DOHH2 (cell line): ENCODE measurements at regions not wholly inside any gene's neighbourhood (a gene's known extent, or its start where the extent isn't known, plus 50 kb on each side); places are given as distances from the start of the nearest gene placed in this dataset.

Source experiments
- H3F3A ChIP-seq: fragments of 200-600 bp; sonication (generic), shearing (Covaris generic); 2 replicates; pipeline ENCODE4 v1.6.0; 2016; ENCODE audit warnings: antibody characterized with exemption, mild to moderate bottlenecking; ENCODE audit not compliant: control insufficient read depth, insufficient read depth
- H3K27ac ChIP-seq: fragments of 200-600 bp; sonication (generic); 2 replicates; pipeline ENCODE4 v1.5.1; 2014; ENCODE audit warnings: low read depth, mild to moderate bottlenecking, low read length, moderate library complexity
- H3K27me3 ChIP-seq: fragments of 200-600 bp; sonication (generic); 2 replicates; pipeline ENCODE4 v1.6.1; 2014; ENCODE audit warnings: mild to moderate bottlenecking, low read length, mixed read lengths; ENCODE audit not compliant: control insufficient read depth
- H3K36me3 ChIP-seq: fragments of 200-600 bp; sonication (generic); 2 replicates; pipeline ENCODE4 v1.6.1; 2014; ENCODE audit warnings: mild to moderate bottlenecking, low read length, moderate library complexity, mixed read lengths; ENCODE audit not compliant: control insufficient read depth
- H3K4me1 ChIP-seq: fragments of 200-600 bp; sonication (generic); 2 replicates; pipeline ENCODE4 v1.6.1; 2014; ENCODE audit warnings: mild to moderate bottlenecking, low read length, mixed read lengths; ENCODE audit not compliant: control insufficient read depth
- H3K4me2 ChIP-seq: fragments of 200-600 bp; sonication (generic); 2 replicates; pipeline ENCODE4 v1.6.0; 2014; ENCODE audit warnings: mild to moderate bottlenecking, low read length, moderate library complexity
- H3K4me3 ChIP-seq: fragments of 200-600 bp; sonication (generic); 2 replicates; pipeline ENCODE4 v1.5.1; 2014; ENCODE audit warnings: mild to moderate bottlenecking, low read length, mixed read lengths
- H3K79me2 ChIP-seq: fragments of 200-600 bp; sonication (generic); 2 replicates; pipeline ENCODE4 v1.6.1; 2014; ENCODE audit warnings: mild to moderate bottlenecking, low read length, mixed read lengths; ENCODE audit not compliant: control insufficient read depth
- H3K9me2 ChIP-seq: fragments of 200-600 bp; sonication (generic); replicated peaks from 2 replicates; pipeline ENCODE4 v1.6.1; 2014; ENCODE audit warnings: mild to moderate bottlenecking, low read length, mixed read lengths; ENCODE audit not compliant: control insufficient read depth
- H3K9me3 ChIP-seq: fragments of 200-600 bp; sonication (generic); 2 replicates; pipeline ENCODE4 v1.6.1; 2014; ENCODE audit warnings: antibody characterized with exemption, low read length, mixed read lengths; ENCODE audit not compliant: control insufficient read depth, insufficient read depth
- H4K20me1 ChIP-seq: fragments of 200-600 bp; sonication (generic); 2 replicates; pipeline ENCODE4 v1.6.0; 2014; ENCODE audit warnings: low read depth, mild to moderate bottlenecking, antibody characterized with exemption, low read length, moderate library complexity; ENCODE audit not compliant: control insufficient read depth, insufficient read depth
- CTCF ChIP-seq: fragments of 200-600 bp; sonication (generic); IDR thresholded peaks from one replicate; pipeline ENCODE4 v1.5.1; 2014; ENCODE audit warnings: antibody characterized with exemption, mild to moderate bottlenecking, low read depth, low read length; ENCODE audit not compliant: poor library complexity, severe bottlenecking
- EZH2phosphoT487 ChIP-seq: fragments of 200-600 bp; sonication (generic); IDR thresholded peaks from 2 replicates; pipeline ENCODE4 v1.6.1; 2017; ENCODE audit warnings: borderline replicate concordance, mild to moderate bottlenecking, antibody characterized with exemption, low read length, moderate library complexity, mixed read lengths

GRCh38 chr3:72385167-72385566 lies 463.1 kb downstream of the SHQ1 start:
- TF ChIP-seq EZH2phosphoT487: no peak
- no peak for TF ChIP-seq CTCF
- H3K79me2 ChIP-seq: peaks cover 100% of the 10 kb centered on the region
- no peaks in the 10 kb centered on the region for H3K9me2 ChIP-seq
- H3K4me2 ChIP-seq: no peak overlapping the region
- peaks cover 43% of the 10 kb centered on the region; the same call in 1 of the 2 replicates for H4K20me1 ChIP-seq
- H3F3A ChIP-seq: no peaks in the 10 kb centered on the region
- no peaks in the 10 kb centered on the region for H3K9me3 ChIP-seq
- H3K4me3 ChIP-seq: no peak overlapping the region
- H3K4me1 ChIP-seq: no peaks in the 10 kb centered on the region; the same call in 1 of the 2 replicates
- H3K27ac ChIP-seq: no peak overlapping the region
- no peaks in the 10 kb centered on the region for H3K27me3 ChIP-seq
- no peaks in the 10 kb centered on the region for H3K36me3 ChIP-seq

GRCh38 chr3:72384602-72385001 lies 463.6 kb downstream of the SHQ1 start:
- TF ChIP-seq EZH2phosphoT487 (no peak), CTCF (no peak)
- Histone ChIP-seq H4K20me1 (peaks cover 43% of the 10 kb centered on the region; the same call in 1 of the 2 replicates), H3K79me2 (peaks cover 100% of the 10 kb centered on the region), H3F3A (no peaks in the 10 kb centered on the region), H3K4me3 (no peak overlapping the region), H3K27me3 (no peaks in the 10 kb centered on the region), H3K27ac (no peak overlapping the region), H3K9me3 (no peaks in the 10 kb centered on the region), H3K4me1 (no peaks in the 10 kb centered on the region; the same call in 1 of the 2 replicates), H3K4me2 (no peak overlapping the region), H3K9me2 (no peaks in the 10 kb centered on the region), H3K36me3 (peaks cover 2% of the 10 kb centered on the region; the same call in 1 of the 2 replicates)

DNA sequence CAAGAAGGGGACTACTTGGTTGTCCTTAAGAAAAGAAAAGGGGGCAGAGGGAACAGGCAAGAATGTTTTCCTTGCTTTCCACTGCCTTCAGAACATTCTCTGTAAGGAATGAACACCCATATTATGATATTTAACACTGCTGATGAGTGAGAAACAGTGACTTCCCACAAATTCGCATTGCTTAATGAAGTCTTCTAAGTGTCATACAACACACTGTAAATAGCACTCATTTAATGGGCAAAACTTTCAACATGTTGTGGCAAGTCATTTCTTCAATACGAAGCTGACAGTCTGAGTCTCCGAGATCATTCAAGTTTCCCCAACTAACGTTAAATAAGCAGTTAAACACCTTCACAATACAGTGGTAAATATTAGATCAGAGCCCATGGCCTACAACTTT lies 464.4 kb downstream of the SHQ1 start:
- no peak overlapping the region for H3K27ac ChIP-seq
- no peaks in the 10 kb centered on the region for H3K9me2 ChIP-seq
- no peak overlapping the region for H3K4me3 ChIP-seq
- H3K27me3 ChIP-seq: no peaks in the 10 kb centered on the region
- H3K36me3 ChIP-seq: peaks cover 7% of the 10 kb centered on the region
- no peak for TF ChIP-seq EZH2phosphoT487
- no peak for TF ChIP-seq CTCF
- no peak overlapping the region for H3K4me2 ChIP-seq
- peaks cover 95% of the 10 kb centered on the region for H3K79me2 ChIP-seq
- peaks cover 43% of the 10 kb centered on the region; the same call in 1 of the 2 replicates for H4K20me1 ChIP-seq
- H3K9me3 ChIP-seq: no peaks in the 10 kb centered on the region
- no peaks in the 10 kb centered on the region; the same call in 1 of the 2 replicates for H3K4me1 ChIP-seq
- no peaks in the 10 kb centered on the region for H3F3A ChIP-seq

- peaks cover 14% of the 10 kb centered on the region for H3K36me3 ChIP-seq
- TF ChIP-seq CTCF: no peak
- TF ChIP-seq EZH2phosphoT487: no peak
- no peaks in the 10 kb centered on the region for H3K27me3 ChIP-seq
- no peaks in the 10 kb centered on the region; the same call in 1 of the 2 replicates for H3K4me1 ChIP-seq
- peaks cover 43% of the 10 kb centered on the region; the same call in 1 of the 2 replicates for H4K20me1 ChIP-seq
- no peak overlapping the region for H3K27ac ChIP-seq
- no peaks in the 10 kb centered on the region for H3K9me3 ChIP-seq
- peaks cover 88% of the 10 kb centered on the region for H3K79me2 ChIP-seq
- no peak overlapping the region for H3K4me2 ChIP-seq
- no peaks in the 10 kb centered on the region for H3K9me2 ChIP-seq
- no peaks in the 10 kb centered on the region for H3F3A ChIP-seq
- no peak overlapping the region for H3K4me3 ChIP-seq
Observed at GRCh38 chr3:72383230-72383629, 465.0 kb downstream of the SHQ1 start.
